ENCODE measurements at regions not wholly inside any gene's neighbourhood (a gene's known extent, or its start where the extent isn't known, plus 50 kb on each side); places are given as distances from the start of the nearest gene placed in this dataset.

- H3K14ac ChIP-seq (ENCODE audit: low read length): no peak overlapping the region
- H4K8ac ChIP-seq (ENCODE audit: low read depth, low read length): no peak overlapping the region
- no peaks in the 10 kb centered on the region for H3K27me3 ChIP-seq (ENCODE audit: insufficient read depth, low read length)
- peak in 1 of 2 donors; percentile 22 for DNase-seq
- H3K9me3 ChIP-seq (ENCODE audit: insufficient read depth, low read depth, low read length): no peaks in the 10 kb centered on the region
- H4K12ac ChIP-seq (ENCODE audit: low read depth, low read length): no peak overlapping the region
- H2AK5ac ChIP-seq (ENCODE audit: low read length): no peak overlapping the region
- H3K27ac ChIP-seq (ENCODE audit: low read depth, low read length): peak overlapping the region; percentile 66
- H3K4me2 ChIP-seq (ENCODE audit: low read length): peak overlapping the region; percentile 25
- H4K91ac ChIP-seq (ENCODE audit: low read depth, low read length): no peak overlapping the region
- H3K79me1 ChIP-seq (ENCODE audit: low read length): no peaks in the 10 kb centered on the region
- no peak overlapping the region for H2BK120ac ChIP-seq (ENCODE audit: insufficient read depth, low read length, poor library complexity)
- no peak overlapping the region for H2BK5ac ChIP-seq (ENCODE audit: low read depth, low read length, poor library complexity)
- no peak overlapping the region for H2AFZ ChIP-seq (ENCODE audit: insufficient read depth, low read length, poor library complexity)
- no peak overlapping the region for H3K23ac ChIP-seq (ENCODE audit: low read length)
- no peak overlapping the region for H3K9ac ChIP-seq (ENCODE audit: low read length)
- no peak overlapping the region for H3K4ac ChIP-seq (ENCODE audit: low read depth, low read length)
- no peak overlapping the region for H2BK12ac ChIP-seq (ENCODE audit: low read length)
- H3K18ac ChIP-seq (ENCODE audit: low read length): no peak overlapping the region
- H3K4me1 ChIP-seq (ENCODE audit: control insufficient read depth in 1 of 2, insufficient read depth in 2 of 2, low read length in 2 of 2): peaks cover 0 to 1% of the 10 kb centered on the region in 2 experiments
- H3K36me3 ChIP-seq (ENCODE audit: control insufficient read depth in 1 of 2, insufficient read depth in 2 of 2, low read length in 2 of 2): no peaks in the 10 kb centered on the region
- no peak overlapping the region for H3K4me3 ChIP-seq (ENCODE audit: low read depth, low read length)
- no CpG with 5 or more reads among the region's 4 CpGs for WGBS (ENCODE audit: extremely low coverage, insufficient coverage, insufficient read length)
- H3K79me2 ChIP-seq (ENCODE audit: control insufficient read depth, insufficient read depth, low read length, poor library complexity): no peaks in the 10 kb centered on the region
Observed at GRCh38 chr18:66316701-66317100, 287.2 kb downstream of the CDH19 start.

DNA sequence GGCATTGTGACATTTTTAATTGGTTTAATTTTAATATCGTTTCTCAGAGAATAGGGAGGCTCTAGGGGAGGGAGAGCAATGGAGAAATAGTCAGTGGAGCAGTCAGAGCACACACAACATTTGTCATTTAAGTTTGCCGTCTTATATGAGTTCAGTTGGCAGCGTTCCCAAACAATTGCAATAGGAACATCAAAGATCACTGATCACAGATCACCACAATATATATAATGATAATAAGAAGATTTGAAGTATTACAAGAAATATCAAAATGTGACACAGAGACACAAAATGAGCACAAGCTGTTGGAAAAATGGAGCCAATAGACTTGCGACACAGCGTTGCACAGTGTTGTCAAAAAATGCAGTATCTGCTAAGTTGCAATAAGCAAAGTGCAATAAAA, 303.7 kb downstream of the CDH19 start:
- no peaks in the 10 kb centered on the region for H3K36me3 ChIP-seq (ENCODE audit: control insufficient read depth in 1 of 2, insufficient read depth in 2 of 2, low read length in 2 of 2)
- H3K4me1 ChIP-seq (ENCODE audit: control insufficient read depth in 1 of 2, insufficient read depth in 2 of 2, low read length in 2 of 2): no peaks in the 10 kb centered on the region
- no peaks in the 10 kb centered on the region for H3K79me1 ChIP-seq (ENCODE audit: low read length)
- no peak overlapping the region for H2AK5ac ChIP-seq (ENCODE audit: low read length)
- no peak overlapping the region for H3K4me2 ChIP-seq (ENCODE audit: low read length)
- no peak overlapping the region for H4K8ac ChIP-seq (ENCODE audit: low read depth, low read length)
- no peaks in the 10 kb centered on the region for H3K9me3 ChIP-seq (ENCODE audit: insufficient read depth, low read depth, low read length)
- H3K79me2 ChIP-seq (ENCODE audit: control insufficient read depth, insufficient read depth, low read length, poor library complexity): no peaks in the 10 kb centered on the region
- H3K4me3 ChIP-seq (ENCODE audit: low read depth, low read length): no peak overlapping the region
- H3K18ac ChIP-seq (ENCODE audit: low read length): no peak overlapping the region
- no peak overlapping the region for H3K14ac ChIP-seq (ENCODE audit: low read length)
- H3K9ac ChIP-seq (ENCODE audit: low read length): no peak overlapping the region
- no peak overlapping the region for H3K4ac ChIP-seq (ENCODE audit: low read depth, low read length)
- H2AFZ ChIP-seq (ENCODE audit: insufficient read depth, low read length, poor library complexity): no peak overlapping the region
- H4K12ac ChIP-seq (ENCODE audit: low read depth, low read length): no peak overlapping the region
- no CpG with 5 or more reads among the region's 5 CpGs for WGBS (ENCODE audit: extremely low coverage, insufficient coverage, insufficient read length)
- H3K27ac ChIP-seq (ENCODE audit: low read depth, low read length): no peak overlapping the region
- no peak overlapping the region for H4K91ac ChIP-seq (ENCODE audit: low read depth, low read length)
- no peak overlapping the region for H3K23ac ChIP-seq (ENCODE audit: low read length)
- H2BK5ac ChIP-seq (ENCODE audit: low read depth, low read length, poor library complexity): no peak overlapping the region
- no peak overlapping the region for H2BK120ac ChIP-seq (ENCODE audit: insufficient read depth, low read length, poor library complexity)
- no peaks in the 10 kb centered on the region for H3K27me3 ChIP-seq (ENCODE audit: insufficient read depth, low read length)
- H2BK12ac ChIP-seq (ENCODE audit: low read length): no peak overlapping the region
- DNase-seq: no peak

- H3K27ac ChIP-seq (ENCODE audit: low read depth, low read length): no peak overlapping the region
- H3K79me1 ChIP-seq (ENCODE audit: low read length): no peaks in the 10 kb centered on the region
- H3K79me2 ChIP-seq (ENCODE audit: control insufficient read depth, insufficient read depth, low read length, poor library complexity): no peaks in the 10 kb centered on the region
- no peak overlapping the region for H3K4me2 ChIP-seq (ENCODE audit: low read length)
- H4K91ac ChIP-seq (ENCODE audit: low read depth, low read length): no peak overlapping the region
- H3K9ac ChIP-seq (ENCODE audit: low read length): no peak overlapping the region
- no peak overlapping the region for H4K8ac ChIP-seq (ENCODE audit: low read depth, low read length)
- H3K27me3 ChIP-seq (ENCODE audit: insufficient read depth, low read length): no peaks in the 10 kb centered on the region
- no peak overlapping the region for H2AFZ ChIP-seq (ENCODE audit: insufficient read depth, low read length, poor library complexity)
- no peaks in the 10 kb centered on the region for H3K36me3 ChIP-seq (ENCODE audit: control insufficient read depth in 1 of 2, insufficient read depth in 2 of 2, low read length in 2 of 2)
- no peak overlapping the region for H3K18ac ChIP-seq (ENCODE audit: low read length)
- H3K4me3 ChIP-seq (ENCODE audit: low read depth, low read length): no peak overlapping the region
- no peak overlapping the region for H2BK5ac ChIP-seq (ENCODE audit: low read depth, low read length, poor library complexity)
- H2AK5ac ChIP-seq (ENCODE audit: low read length): no peak overlapping the region
- H2BK120ac ChIP-seq (ENCODE audit: insufficient read depth, low read length, poor library complexity): no peak overlapping the region
- H3K23ac ChIP-seq (ENCODE audit: low read length): no peak overlapping the region
- H2BK12ac ChIP-seq (ENCODE audit: low read length): no peak overlapping the region
- no peak overlapping the region for H3K14ac ChIP-seq (ENCODE audit: low read length)
- H4K12ac ChIP-seq (ENCODE audit: low read depth, low read length): no peak overlapping the region
- WGBS (ENCODE audit: extremely low coverage, insufficient coverage, insufficient read length): no CpG with 5 or more reads among the region's 2 CpGs
- H3K4me1 ChIP-seq (ENCODE audit: control insufficient read depth in 1 of 2, insufficient read depth in 2 of 2, low read length in 2 of 2): no peaks in the 10 kb centered on the region
- DNase-seq: no peak
- H3K9me3 ChIP-seq (ENCODE audit: insufficient read depth, low read depth, low read length): no peaks in the 10 kb centered on the region
- H3K4ac ChIP-seq (ENCODE audit: low read depth, low read length): no peak overlapping the region
Observed at GRCh38 chr18:66280470-66280869, 323.4 kb downstream of the CDH19 start.

GRCh38 chr18:66271962-66272361, 331.9 kb downstream of the CDH19 start:
- Histone ChIP-seq H3K9me3 (ENCODE audit: insufficient read depth, low read depth, low read length) (no peaks in the 10 kb centered on the region), H3K23ac (ENCODE audit: low read length) (no peak overlapping the region), H3K79me1 (ENCODE audit: low read length) (no peaks in the 10 kb centered on the region), H4K12ac (ENCODE audit: low read depth, low read length) (no peak overlapping the region), H3K4me1 (ENCODE audit: control insufficient read depth in 1 of 2, insufficient read depth in 2 of 2, low read length in 2 of 2) (no peaks in the 10 kb centered on the region), H3K4ac (ENCODE audit: low read depth, low read length) (no peak overlapping the region), H2BK120ac (ENCODE audit: insufficient read depth, low read length, poor library complexity) (no peak overlapping the region), H3K79me2 (ENCODE audit: control insufficient read depth, insufficient read depth, low read length, poor library complexity) (no peaks in the 10 kb centered on the region), H2AK5ac (ENCODE audit: low read length) (no peak overlapping the region), H3K9ac (ENCODE audit: low read length) (no peak overlapping the region), H3K27me3 (ENCODE audit: insufficient read depth, low read length) (no peaks in the 10 kb centered on the region), H3K18ac (ENCODE audit: low read length) (no peak overlapping the region), H3K4me3 (ENCODE audit: low read depth, low read length) (no peak overlapping the region), H2BK5ac (ENCODE audit: low read depth, low read length, poor library complexity) (no peak overlapping the region), H2AFZ (ENCODE audit: insufficient read depth, low read length, poor library complexity) (no peak overlapping the region), H3K27ac (ENCODE audit: low read depth, low read length) (no peak overlapping the region), H4K91ac (ENCODE audit: low read depth, low read length) (no peak overlapping the region), H4K8ac (ENCODE audit: low read depth, low read length) (no peak overlapping the region), H3K4me2 (ENCODE audit: low read length) (no peak overlapping the region), H3K14ac (ENCODE audit: low read length) (no peak overlapping the region), H2BK12ac (ENCODE audit: low read length) (no peak overlapping the region), H3K36me3 (ENCODE audit: control insufficient read depth in 1 of 2, insufficient read depth in 2 of 2, low read length in 2 of 2) (no peaks in the 10 kb centered on the region)
- no CpG with 5 or more reads among the region's 4 CpGs for WGBS (ENCODE audit: extremely low coverage, insufficient coverage, insufficient read length)
- DNase-seq: no peak
